ENCODE measurements at regions not wholly inside any gene's neighbourhood (a gene's known extent, or its start where the extent isn't known, plus 50 kb on each side); places are given as distances from the start of the nearest gene placed in this dataset.

GRCh38 chr3:45330510-45331295 lies 57.7 kb upstream of the LARS2 start:
- no peak for DNase-seq
- H3K27me3 ChIP-seq (ENCODE audit: control insufficient read depth, insufficient read depth) = no peaks in the 10 kb centered on the region
- intact Hi-C loops (cut with DNase I) = no loop called here
- H3K4me3 ChIP-seq (ENCODE audit: low read length) = no peak overlapping the region
- WGBS = 62% methylated on average over 5 of the region's 5 CpGs
- no peak for ATAC-seq
- no peak overlapping the region for H3K27ac ChIP-seq (ENCODE audit: low read length)
- no peaks in the 10 kb centered on the region for H3K9me3 ChIP-seq (ENCODE audit: control insufficient read depth, low read length)
- H3K4me1 ChIP-seq (ENCODE audit: control insufficient read depth, insufficient read depth, low read length) = no peaks in the 10 kb centered on the region

GRCh38 chr3:45332493-45332892 lies 55.9 kb upstream of the LARS2 start:
- Histone ChIP-seq H3K9me3 (ENCODE audit: control insufficient read depth, low read length) (no peaks in the 10 kb centered on the region), H3K4me3 (ENCODE audit: low read length) (no peak overlapping the region), H3K27ac (ENCODE audit: low read length) (no peak overlapping the region), H3K27me3 (ENCODE audit: control insufficient read depth, insufficient read depth) (no peaks in the 10 kb centered on the region), H3K4me1 (ENCODE audit: control insufficient read depth, insufficient read depth, low read length) (no peaks in the 10 kb centered on the region)
- 83% methylated on average over 6 of the region's 6 CpGs for WGBS
- ATAC-seq = no peak
- no peak for DNase-seq
- intact Hi-C loops (cut with DNase I) = no loop called here

GRCh38 chr3:45332901-45333407 lies 55.4 kb upstream of the LARS2 start:
- no peaks in the 10 kb centered on the region for H3K27me3 ChIP-seq (ENCODE audit: control insufficient read depth, insufficient read depth)
- ATAC-seq (no peak), DNase-seq (no peak)
- H3K9me3 ChIP-seq (ENCODE audit: control insufficient read depth, low read length) = no peaks in the 10 kb centered on the region
- 52% methylated on average over 4 of the region's 4 CpGs for WGBS
- H3K4me1 ChIP-seq (ENCODE audit: control insufficient read depth, insufficient read depth, low read length) = no peaks in the 10 kb centered on the region
- intact Hi-C loops (cut with DNase I) = no loop called here
- no peak overlapping the region for H3K27ac ChIP-seq (ENCODE audit: low read length)
- H3K4me3 ChIP-seq (ENCODE audit: low read length) = no peak overlapping the region

- no peaks in the 10 kb centered on the region for H3K9me3 ChIP-seq (ENCODE audit: control insufficient read depth, low read length)
- intact Hi-C loops (cut with DNase I) = no loop called here
- H3K27ac ChIP-seq (ENCODE audit: low read length) = no peak overlapping the region
- no peak overlapping the region for H3K4me3 ChIP-seq (ENCODE audit: low read length)
- no peak for DNase-seq
- no peaks in the 10 kb centered on the region for H3K27me3 ChIP-seq (ENCODE audit: control insufficient read depth, insufficient read depth)
- H3K4me1 ChIP-seq (ENCODE audit: control insufficient read depth, insufficient read depth, low read length) = no peaks in the 10 kb centered on the region
- no peak for ATAC-seq
- 71% methylated on average over 2 of the region's 2 CpGs for WGBS
Observed at GRCh38 chr3:45333549-45333948, 54.8 kb upstream of the LARS2 start.

- Histone ChIP-seq H3K27me3 (ENCODE audit: control insufficient read depth, insufficient read depth) (no peaks in the 10 kb centered on the region), H3K4me1 (ENCODE audit: control insufficient read depth, insufficient read depth, low read length) (no peaks in the 10 kb centered on the region), H3K9me3 (ENCODE audit: control insufficient read depth, low read length) (no peaks in the 10 kb centered on the region), H3K27ac (ENCODE audit: low read length) (no peak overlapping the region), H3K4me3 (ENCODE audit: low read length) (no peak overlapping the region)
- DNase-seq (no peak), ATAC-seq (no peak)
- intact Hi-C loops (cut with DNase I) = no loop called here
- 61% methylated on average over 12 of the region's 12 CpGs for WGBS
Observed at GRCh38 chr3:45337839-45338470, 50.4 kb upstream of the LARS2 start.
